Sigmoid colon (tissue), 4 donors: ENCODE measurements at regions not wholly inside any gene's neighbourhood (a gene's known extent, or its start where the extent isn't known, plus 50 kb on each side); places are given as distances from the start of the nearest gene placed in this dataset.

Experiments used
- CTCF ChIP-seq, 4 experiments: fragments of 450-650 bp in 3 of 4; fragments of 200-600 bp in 1 of 4; IDR thresholded peaks; one replicate each; pipeline ENCODE4 v1.5.1; 2016 to 2019; ENCODE audit warnings: antibody characterized with exemption in 4 of 4, mild to moderate bottlenecking in 3 of 4, moderate library complexity in 2 of 4
- EP300 ChIP-seq, 4 donors: sonication (generic); formaldehyde crosslinking; IDR thresholded peaks; one replicate each; pipeline ENCODE4 v1.6.1; 2017; ENCODE audit warnings: antibody characterized with exemption in 4 of 4
- POLR2A ChIP-seq, 2 donors: fragments of 450-650 bp; IDR thresholded peaks; one replicate each; pipeline ENCODE4 v1.6.1; 2016; ENCODE audit warnings: antibody characterized with exemption in 2 of 2, mild to moderate bottlenecking in 2 of 2, moderate library complexity in 2 of 2
- POLR2AphosphoS5 ChIP-seq, 4 donors: sonication (generic); formaldehyde crosslinking; IDR thresholded peaks; one replicate each; pipeline ENCODE4 v1.6.1; 2017; ENCODE audit warnings: antibody characterized with exemption in 4 of 4

GRCh38 chr2:129861666-129862288 is 117.7 kb upstream of the RAB6C start:
- no peak for TF ChIP-seq CTCF (IDR thresholded peaks at IDR 0.05)
- no peak for TF ChIP-seq EP300 (IDR thresholded peaks at IDR 0.05)
- TF ChIP-seq POLR2A (IDR thresholded peaks at IDR 0.05), result no peak
- no peak for TF ChIP-seq POLR2AphosphoS5 (IDR thresholded peaks at IDR 0.05)
